Erythroblast (primary cell): ENCODE measurements at regions not wholly inside any gene's neighbourhood (a gene's known extent, or its start where the extent isn't known, plus 50 kb on each side); places are given as distances from the start of the nearest gene placed in this dataset.
"Not testable (repeated sequence)": the region's sequence is repeated elsewhere in the genome, so short reads cannot be mapped to it uniquely, and the experiment has no call there.

Source experiments
- DNase-seq, 2 experiments: peaks; one replicate each; lab custom pipeline; 2025; lab: John Stamatoyannopoulos, UW
- GATA1 ChIP-seq: IDR thresholded peaks from 2 replicates; pipeline ENCODE4 v1.6.1; 2011; ENCODE audit warnings: low read depth, mild to moderate bottlenecking, control low read depth, low read length, moderate library complexity
- POLR2A ChIP-seq: IDR thresholded peaks from 2 replicates; pipeline ENCODE4 v1.6.1; 2011; ENCODE audit warnings: mild to moderate bottlenecking, low read length

- DNase-seq: no peak
- no peak for TF ChIP-seq POLR2A
- TF ChIP-seq GATA1: no peak
Measured at GRCh38 chr6:27854421-27854820, 57.8 kb downstream of the OR2B2 start.

DNA sequence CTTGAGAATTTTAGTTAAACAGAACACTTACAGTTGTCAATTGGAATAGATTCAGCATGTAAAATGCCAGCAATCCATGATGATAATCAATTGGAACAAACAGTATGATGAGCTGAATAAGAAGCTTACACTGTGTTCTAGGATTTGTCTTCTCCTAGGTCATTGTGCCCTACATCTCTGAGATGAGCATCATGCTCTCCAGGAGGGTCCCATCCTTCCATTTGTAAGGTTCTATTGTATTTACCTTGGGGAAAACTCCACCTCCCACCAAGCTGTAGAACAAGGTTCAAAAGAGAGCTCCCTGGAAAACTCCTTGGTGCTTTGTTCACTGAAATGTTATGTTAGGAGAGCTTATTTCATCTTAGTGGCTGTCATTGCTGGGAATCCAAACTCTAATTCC is 60.8 kb downstream of the OR2B2 start:
- TF ChIP-seq POLR2A (no peak), GATA1 (no peak)
- DNase-seq: no peak

DNA sequence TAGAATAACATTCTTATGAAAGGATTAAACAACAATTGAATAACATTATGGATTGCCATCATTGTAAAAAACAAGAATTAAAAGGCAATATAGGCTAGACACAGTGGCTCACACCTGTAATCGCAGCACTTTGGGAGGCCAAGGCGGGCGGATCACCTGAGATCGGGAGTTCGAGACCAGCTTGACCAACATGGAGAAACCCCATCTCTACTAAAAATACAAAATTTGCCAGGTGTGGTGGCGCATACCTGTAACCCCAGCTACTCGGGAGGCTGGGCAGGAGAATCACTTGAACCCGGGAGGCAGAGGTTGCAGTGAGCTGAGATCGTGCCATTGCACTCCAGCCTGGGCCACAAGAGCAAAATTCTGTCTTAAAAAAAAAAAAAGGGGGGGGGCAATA is 63.2 kb downstream of the OR2B2 start:
- not testable (repeated sequence) for DNase-seq

DNA sequence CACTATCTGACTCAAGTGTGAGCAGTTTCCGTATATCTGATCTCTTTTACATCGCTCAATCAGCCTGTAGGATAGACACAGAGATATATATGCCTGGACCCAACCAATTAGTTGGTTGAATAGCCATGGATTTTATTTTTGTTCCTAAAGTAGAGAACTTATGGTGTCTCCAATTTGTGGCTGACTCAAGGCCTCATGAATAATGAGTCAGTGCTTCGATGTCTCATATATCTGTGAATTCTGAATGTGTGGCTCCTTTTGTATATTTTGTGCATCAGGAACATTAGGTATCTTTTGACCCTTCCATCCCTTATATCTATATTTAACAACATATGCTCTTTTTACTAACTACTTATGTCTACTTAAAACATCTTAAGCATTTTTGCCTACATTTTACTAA is 64.5 kb downstream of the OR2B2 start:
- DNase-seq: no peak
- TF ChIP-seq GATA1 (no peak), POLR2A (no peak)

- DNase-seq: peak in 1 of 2 experiments; percentile 62
- TF ChIP-seq GATA1 (no peak), POLR2A (no peak)
Measured at GRCh38 chr6:27840572-27840971, 71.6 kb downstream of the OR2B2 start.

DNA sequence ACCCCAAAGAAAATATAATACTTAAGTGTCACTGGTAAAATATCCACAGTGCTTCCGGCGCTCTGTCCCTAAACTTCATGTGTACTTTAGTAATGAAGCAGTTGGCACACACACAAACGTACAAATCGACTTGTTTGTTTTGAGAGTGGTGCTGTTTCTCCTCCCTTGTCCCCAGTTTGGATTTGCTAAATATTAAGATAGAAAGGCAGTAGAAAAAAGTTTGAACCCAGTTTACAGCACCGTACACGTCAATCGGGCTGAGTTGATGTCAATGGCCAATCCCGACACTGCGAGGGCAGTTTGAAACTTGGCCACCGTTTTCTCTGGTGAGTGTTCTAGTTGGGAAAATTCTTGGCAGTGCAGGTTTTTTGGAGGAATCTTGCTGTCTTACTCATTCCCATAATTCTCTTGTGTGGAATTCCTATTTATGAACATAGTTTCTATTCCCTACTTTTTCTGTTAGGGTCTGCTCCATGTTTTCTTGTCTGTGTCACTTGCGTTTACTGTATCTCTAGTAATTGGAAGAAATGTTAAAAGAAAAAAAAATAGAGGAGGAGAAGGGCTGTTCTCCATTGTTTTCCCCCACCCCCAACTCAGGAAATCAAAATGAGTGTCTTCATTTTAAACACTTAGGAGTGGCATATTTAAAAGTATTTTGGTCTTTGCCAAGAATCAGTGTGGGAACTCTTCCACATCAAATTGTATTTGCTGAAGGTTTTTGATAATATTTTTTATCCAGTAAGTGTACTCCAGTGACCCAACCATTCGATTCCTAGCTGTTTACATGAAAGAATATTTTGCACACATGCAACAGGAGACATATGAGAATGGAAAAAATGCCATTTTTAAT is 72.3 kb downstream of the OR2B2 start:
- DNase-seq: peak; percentile 86 to 87
- TF ChIP-seq POLR2A (peak; percentile 73), GATA1 (no peak)

DNA sequence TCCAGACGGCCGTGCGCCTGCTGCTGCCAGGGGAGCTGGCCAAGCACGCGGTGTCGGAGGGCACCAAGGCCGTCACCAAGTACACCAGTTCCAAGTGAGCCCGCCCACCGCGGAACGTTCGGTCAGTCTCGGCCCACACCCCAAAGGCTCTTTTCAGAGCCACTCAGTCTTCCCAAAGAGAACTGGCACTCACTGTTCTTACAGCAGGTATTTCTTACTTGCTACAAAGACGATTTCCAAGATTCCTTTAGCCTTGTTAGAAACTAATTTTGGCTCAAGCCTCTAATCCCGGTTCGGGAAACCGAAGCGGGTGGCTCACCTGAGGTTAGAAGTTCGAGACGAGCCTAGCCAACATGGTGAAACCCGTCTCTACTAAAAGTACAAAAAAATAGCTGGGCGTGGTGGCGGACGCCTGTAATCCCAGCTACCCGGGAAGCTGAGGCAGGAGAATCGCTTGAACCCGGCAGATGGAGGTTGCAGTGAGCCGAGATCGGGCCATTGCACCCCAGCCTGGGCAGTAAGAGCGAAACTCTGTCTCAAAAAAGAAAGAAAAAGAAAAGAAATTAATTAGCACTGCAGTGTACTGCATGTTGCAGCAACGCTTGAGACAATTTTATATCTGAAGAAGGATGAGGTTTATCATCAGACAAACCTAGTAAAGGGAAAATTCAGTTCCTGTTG is 73.1 kb downstream of the OR2B2 start:
- TF ChIP-seq GATA1 (no peak), POLR2A (no peak)
- DNase-seq: peak; percentile 80 to 89

GRCh38 chr6:27838058-27838944 is 73.9 kb downstream of the OR2B2 start:
- peak; percentile 98 to 99 for DNase-seq
- TF ChIP-seq POLR2A (peak; percentile 93), GATA1 (no peak)

- TF ChIP-seq GATA1 (no peak), POLR2A (no peak)
- peak; percentile 87 to 91 for DNase-seq
Measured at GRCh38 chr6:27837625-27838057, 74.6 kb downstream of the OR2B2 start.

DNA sequence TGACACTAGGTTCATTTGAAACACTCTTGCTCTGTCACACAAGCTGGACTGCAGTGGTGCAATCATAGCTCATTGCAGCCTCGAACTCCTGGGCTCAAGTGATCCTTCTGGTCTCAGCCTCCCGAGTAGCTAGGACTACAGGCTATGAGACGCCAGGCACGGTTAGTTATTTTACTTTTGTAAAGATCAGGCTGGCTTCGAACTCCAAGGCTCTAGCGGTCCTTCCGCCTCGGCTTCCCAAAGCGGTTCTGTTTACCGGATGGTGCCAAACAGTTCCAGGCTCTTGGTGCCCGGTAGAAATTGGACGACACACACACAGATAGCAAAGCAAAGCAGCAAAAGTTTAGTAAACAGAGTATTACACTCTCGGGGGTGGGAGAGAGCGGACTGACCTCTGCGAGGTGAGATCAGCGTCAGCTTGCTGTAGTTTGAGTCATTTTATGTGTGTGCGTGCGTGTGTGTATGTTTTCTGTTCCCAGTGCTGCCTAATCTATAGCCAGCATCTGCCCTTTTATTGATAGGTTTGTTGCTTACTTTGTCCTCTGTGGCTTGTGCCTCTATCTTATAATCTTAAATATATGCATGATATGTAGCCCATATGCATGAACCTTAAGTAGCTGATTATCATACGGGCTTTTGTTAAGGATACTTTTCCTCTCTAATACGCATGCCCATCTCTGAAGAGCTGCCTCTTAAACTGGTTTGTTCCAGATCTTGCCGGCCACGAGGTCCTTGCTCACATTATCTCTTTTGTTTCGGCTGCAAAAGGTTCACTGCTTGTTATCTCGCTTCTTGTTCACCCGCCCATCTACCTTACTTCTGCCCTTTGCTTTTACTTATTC is 75.2 kb downstream of the OR2B2 start:
- TF ChIP-seq GATA1 (peak; percentile 88), POLR2A (peak; percentile 90)
- peak; percentile 95 to 98 for DNase-seq

DNA sequence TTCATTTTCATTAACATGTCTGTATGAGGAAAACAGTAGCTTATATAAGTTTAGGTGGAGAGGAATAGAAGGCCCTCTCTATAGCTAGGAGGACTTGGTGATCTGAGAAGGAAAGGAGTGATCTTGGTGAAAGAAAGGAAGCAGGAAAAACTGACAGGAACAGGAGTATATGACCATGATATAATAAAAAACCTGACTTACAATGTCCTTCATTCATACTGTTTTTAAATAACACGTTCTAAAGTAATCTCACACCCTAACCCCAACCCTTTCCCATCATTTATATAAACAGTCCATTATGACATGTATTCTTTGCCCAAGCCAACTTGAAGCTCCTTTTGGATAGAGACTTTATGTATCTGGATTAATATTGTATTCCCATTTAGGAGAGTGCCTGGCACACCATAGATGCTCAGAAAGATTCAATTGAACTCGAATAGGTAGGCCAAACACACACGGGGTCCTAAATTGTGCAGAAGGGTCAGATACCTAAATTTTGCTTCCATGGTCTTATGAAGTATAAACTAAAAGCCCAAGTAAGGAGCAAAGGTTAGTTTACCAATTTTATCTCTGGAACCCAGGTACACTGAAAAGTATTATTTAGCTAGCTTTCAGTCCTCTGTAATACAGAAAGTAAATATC is 75.9 kb downstream of the OR2B2 start:
- no peak for TF ChIP-seq GATA1
- TF ChIP-seq POLR2A: no peak
- DNase-seq: no peak

DNA sequence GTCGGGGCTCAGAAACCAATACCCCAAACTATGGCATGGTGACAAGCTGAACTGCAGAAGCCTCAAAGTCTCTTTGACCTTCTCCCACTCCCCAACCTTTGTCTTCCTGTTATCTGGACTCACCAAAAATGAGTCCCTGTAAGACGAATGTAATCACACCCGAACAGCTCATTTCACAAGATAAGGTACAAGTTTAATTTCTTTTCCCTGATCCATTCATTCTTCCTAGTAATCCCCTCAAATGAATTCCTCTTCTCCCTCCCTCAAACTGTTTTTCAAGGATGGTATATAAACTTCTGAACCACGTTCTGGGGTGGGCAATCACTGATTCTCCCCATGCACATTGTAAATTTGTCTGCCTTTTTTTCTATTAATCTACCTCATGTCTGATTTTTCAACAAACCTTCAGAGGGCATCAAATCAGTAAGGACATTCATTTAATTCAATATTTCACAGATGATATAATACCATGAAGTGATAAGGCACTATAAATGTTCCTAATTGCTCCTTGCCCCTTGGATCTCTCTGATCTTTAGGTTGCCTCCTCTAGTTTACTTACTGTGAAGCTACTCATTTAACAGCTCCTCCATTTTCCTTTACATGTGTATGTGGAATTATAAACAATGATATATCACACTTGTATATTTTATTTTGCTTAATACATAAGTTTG is 77.2 kb downstream of the OR2B2 start:
- DNase-seq: peak; percentile 83 to 92
- TF ChIP-seq GATA1: no peak
- peak; percentile 32 for TF ChIP-seq POLR2A
